Activated CD4-positive, alpha-beta T cell treated with anti-CD3 and anti-CD28 coated beads, Interleukin-2, Interleukin-4, amounts not matched to agents 100 ng/mL and 50 ng/mL, durations not matched to agents 16 hours and 8 hours (primary cell): ENCODE measurements at regions not wholly inside any gene's neighbourhood (a gene's known extent, or its start where the extent isn't known, plus 50 kb on each side); places are given as distances from the start of the nearest gene placed in this dataset.

Experiments
- DNase-seq: peaks from one replicate; pipeline ENCODE4 v3.0.0-alpha.2; 2020; ENCODE audit warnings: low spot score

DNA sequence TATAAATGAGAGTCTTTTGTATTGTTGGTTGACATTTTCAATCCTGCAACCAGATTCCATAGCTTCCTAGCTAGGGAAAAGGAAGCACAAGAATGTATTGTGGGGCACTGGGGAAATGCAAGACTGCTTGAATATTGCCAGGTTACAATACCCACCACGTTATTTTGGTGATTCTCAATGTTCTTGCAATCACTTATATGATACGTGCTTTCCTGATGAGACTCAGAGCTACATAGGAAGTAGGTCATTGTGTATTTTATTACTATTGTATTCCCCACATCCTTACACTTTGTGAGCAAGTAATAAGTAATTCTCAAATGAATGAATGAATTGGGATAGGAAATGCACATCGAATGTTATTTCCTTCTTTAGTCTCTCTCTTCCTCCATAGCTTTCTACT, 217.1 kb upstream of the CD180 start:
- no peak for DNase-seq

DNA sequence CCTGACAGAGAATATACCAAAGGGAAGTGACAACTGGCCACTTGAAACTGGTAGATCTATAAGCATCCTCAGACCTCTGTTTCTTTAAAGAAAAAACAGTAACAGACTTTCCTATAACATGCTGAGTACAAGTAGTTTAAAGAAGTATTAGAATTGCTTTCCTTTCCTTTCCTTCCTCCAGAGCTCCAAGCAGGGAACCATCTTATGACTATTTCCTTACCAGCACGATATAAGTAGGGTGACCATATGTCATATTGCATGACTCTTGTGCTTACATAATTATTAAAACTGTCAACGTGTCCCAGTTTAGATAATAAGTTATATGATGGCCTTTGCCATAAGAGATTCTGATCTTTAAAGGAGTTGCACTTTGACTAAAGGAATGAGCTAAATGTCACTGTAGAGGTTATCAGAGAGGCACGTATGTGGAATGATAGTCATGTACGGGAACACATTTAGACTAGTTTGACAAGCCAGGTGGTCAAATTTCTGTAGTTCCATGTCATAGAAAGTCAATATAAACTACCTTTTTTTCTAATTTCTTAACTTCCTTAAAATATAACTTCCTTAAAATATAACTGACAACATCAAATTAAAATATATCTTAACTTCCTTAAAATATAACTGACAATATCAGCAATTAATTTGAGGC, 212.7 kb upstream of the CD180 start:
- DNase-seq = no peak

DNA sequence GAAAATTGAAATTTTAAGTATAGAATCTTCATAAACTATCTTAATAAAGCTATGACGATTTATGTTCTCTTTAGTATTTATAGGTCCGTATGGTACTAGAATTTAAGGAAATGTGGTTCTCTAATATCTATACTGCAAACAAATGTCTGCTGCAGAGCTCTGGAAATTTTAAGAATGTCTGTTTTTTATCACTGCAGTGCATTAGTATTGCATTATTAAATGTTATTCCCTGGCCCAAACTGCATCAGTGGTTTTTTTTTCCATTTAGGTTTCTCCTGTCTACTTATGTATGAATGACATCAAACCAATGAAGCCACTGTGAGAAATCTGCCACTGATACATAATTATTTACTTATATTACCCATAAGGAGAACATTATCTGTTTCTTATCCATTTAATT, 211.4 kb upstream of the CD180 start:
- DNase-seq = no peak

DNA sequence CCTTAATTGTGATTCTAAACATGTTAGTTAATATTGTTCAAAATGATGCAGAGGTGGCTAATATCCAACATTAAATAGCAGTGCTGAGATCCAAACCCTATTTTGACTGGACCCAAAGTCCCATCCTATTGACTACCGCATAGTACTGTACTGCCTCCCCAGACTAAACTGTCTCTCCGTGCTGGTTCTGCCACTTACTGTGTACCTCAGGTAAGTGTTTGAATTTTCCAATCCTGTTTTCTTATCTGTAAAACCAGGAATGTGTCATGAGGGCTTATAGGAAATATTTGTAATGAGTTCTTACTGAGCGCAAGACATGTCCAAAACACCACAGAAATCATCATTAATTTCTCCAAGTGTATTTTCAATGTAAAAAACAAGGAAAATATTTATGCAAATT, 209.2 kb upstream of the CD180 start:
- no peak for DNase-seq

DNA sequence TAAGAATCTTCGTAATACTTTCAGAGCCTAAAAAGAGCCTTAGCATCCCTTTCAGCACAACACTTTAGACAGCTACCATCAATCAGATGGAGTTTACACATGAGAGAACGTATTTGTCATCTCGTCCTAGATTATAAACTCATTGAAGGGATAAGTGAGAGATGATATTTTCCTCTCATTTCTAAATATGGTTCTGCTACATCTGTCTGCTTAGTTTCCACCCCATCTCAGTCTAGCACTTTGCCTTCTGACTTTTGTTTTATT, 208.4 kb upstream of the CD180 start:
- DNase-seq = no peak

DNA sequence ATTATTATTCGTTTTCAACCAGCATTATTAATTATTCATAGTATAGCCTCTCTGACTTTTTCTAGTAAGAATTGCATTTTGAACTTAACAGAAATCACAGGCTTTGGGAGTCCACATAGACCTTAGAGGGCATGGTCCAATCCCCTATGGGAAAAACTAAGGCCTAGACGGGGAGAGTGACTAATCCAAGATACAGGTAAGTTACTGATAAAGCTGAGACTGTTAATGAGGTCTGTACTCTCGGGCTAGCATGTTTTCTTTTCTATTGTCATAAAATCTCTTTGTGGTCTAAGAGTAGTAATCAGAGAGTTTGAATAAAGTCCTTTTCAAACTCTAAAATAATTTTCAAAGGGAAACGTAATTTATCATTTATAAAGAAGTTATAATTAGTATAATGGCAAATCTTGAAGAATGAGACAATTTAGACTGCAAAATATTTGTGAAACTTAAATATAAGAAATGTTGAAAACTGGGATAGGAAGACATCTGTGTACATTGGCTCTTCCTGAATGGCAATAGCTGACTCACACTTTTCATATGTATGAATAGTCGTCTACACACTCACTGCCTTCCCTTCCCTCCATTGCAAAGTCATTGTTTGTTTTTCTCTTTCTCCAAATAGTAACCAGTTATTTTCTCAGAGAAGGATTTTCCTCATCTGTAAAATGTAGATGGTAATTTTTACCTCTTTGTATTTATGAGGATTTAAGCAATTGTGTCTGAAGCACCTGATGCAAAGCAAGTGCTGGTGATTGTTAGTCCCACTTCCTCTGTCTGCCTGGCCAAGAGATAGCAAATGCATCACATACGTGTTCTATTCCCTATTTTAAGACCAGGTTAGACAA, 207.9 kb upstream of the CD180 start:
- no peak for DNase-seq

DNA sequence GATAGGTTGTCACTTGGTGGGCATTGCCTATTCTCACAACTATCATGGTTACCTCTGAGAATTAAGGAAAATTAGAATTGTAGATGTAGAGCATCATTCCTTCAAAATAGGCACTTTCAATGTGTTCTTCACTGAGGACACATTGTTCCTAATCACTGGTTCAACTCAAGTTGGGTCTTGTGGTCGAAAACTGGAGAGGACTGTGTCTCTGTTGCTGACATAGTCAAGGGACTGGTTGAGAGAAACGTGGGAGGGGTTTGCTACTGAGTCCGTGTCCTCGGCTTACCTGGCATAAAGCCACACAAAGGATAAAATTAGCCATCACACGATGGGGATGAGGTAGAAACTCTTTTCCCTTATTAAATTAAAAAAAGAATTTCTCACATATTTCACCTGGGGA, 205.9 kb upstream of the CD180 start:
- no peak for DNase-seq

DNA sequence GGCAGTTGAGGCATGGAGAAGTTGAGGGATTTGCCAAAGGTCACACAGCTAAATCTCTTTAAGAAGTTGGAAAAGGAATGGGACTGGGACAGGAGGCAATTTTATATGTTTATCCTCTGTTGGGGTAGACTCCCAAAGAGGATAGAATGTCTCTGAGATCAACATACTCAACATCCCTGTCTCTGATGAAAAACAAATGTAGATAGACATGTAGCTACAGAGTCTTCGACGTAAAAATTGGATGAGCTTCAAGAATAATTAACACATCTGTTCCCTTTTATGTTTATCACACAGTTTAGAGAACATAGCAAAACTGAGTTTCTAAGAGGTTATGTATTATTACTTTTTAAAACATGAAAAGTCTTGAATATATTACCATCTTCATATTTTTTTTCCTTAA, 204.6 kb upstream of the CD180 start:
- no peak for DNase-seq

DNA sequence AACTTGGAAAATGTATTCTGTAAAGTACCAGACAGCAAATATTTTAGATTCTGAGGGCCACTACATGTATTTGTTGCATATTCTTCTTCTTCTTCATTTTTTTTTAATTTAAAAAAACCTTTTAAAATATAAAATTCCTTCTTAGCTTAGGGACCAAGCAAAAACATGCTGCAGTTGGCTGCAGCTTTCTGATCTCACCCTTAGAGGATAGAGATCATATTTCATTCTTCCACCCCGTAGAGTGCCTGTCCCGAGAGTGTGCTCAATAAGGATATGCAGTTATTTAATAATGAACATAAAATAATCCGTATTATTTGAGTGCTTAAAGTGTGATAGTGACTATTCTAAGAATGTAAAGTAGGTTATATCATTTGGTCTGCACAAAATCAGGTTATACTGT, 204.2 kb upstream of the CD180 start:
- DNase-seq = no peak

DNA sequence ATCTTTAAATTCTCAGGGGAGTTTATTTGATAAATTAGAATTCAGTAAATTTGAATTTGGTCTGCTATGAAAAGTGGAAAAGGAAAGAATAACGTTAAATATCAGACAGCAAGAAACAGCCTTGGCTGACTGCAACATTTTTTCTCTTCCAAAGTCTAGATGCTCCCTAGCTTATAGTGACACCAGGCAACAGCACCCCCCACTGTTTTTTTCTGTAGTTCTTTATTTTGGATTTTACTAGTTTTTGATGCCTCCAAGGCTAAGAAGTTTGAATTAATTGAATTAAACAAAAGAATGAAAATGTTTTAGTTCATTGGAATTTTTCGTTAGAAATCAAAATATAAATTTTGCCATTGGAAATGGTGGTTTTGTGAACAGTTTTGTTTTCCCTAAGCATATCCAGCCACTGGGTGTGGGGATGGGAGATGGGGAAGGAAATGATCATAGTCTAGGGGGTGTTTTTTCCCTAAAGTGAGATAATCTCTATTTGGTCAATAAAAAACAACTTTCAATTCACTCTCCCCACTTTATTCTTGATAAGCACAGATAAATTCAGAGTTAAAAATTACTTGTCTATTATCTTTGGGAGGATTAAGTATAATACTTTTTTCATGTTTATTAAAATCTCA, 199.3 kb upstream of the CD180 start:
- no peak for DNase-seq

DNA sequence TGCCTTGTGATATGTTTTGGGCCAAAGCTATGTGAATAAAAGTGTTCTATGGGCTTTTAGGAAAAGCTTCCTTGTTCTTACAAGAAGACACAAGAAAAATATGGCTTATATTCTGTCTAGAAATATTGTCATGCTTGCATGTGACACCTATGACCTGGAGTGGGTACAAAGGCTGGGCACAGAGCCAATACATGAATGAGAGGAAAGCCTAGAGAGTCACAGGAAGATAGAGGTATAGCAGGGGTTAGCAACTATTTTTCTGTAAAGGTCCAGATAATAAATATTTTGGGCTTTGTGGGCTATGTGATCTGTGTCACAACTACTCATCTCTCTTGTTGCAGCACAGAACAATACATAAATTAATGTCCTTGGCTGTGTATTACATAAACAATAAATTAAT, 196.6 kb upstream of the CD180 start:
- DNase-seq = no peak

DNA sequence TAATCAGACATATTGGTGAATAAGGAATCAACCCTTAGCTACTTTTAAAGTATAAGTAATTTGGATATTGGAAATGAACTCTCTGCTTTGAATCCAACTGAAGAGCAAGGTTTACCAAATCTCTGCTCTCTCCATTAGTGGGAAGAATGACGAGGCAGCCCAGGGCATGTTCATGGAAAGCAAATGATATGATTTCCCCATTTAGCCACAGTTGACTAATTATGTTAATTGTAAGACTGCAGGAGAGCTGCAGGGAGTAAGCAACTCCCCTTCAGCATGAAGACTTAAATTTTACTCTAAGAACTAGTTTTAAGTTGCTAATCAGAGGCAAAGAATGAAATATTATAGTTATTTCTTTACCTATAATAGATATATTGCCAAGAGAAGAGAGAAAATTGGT, 194.3 kb upstream of the CD180 start:
- no peak for DNase-seq

DNA sequence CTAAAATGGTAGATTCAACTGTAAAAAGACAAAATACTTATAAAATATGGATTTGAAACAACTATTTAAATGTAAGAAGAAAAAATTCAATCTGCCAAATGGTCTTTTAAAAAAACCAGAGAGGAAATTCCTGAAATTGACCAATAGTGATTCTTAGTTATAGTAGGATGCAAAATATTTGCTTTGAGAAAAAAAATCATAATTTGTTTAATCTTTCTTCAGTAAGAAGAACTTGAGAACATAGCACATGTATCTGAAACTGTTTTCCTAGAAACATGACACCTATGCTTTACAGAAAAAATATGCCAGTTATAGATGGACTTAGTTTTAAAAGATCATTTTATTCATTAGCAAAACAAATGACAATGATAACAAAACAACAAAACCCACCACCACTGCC, 186.9 kb upstream of the CD180 start:
- no peak for DNase-seq

DNA sequence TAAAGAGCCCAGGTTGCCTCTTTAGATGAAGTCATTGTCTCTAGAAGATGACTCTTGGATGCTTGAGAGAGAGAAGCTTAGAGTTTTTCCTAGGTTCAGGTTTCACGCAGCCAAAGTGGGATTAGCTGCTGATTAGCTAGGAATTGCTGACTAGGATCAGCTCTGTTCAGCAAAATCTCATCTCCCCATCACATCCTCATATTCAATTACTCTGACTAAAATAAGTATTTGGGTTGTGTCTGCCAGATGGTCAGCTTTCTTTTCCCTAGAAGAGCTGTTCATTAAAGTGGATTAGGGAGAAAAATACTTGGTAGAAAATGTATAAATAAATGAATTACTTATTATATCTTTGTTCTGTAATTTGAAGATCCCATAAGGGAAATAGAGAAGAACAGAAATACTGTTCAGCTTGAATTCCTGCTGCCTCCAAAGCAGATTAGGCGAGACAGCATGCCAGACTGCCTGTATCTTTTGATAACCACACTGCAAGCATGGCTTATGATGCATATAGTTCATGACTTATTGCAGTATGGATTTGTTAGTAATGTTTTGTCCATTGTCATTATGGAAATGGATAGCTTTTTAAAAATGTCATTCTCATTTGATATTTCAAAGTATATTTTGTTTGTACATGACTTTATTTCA, 184.8 kb upstream of the CD180 start:
- no peak for DNase-seq

DNA sequence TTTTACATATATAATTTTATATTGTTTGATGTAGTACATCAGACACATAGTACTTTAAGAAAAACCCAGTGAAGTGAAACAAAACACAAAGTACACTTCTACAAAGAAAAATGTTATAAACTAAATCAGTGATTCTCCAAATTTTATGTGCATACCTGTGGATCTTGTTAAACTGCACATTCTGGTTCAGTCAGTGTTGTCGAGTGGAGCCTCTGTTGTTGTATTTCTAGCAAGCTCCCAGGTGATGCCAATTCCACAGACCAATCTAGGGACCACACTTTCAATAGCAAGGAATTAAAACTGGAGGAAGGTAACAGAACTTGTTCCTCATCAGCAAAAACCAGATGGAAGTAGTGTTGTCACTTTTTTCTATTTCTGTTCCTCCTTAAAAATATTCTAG, 183.8 kb upstream of the CD180 start:
- DNase-seq = no peak

DNA sequence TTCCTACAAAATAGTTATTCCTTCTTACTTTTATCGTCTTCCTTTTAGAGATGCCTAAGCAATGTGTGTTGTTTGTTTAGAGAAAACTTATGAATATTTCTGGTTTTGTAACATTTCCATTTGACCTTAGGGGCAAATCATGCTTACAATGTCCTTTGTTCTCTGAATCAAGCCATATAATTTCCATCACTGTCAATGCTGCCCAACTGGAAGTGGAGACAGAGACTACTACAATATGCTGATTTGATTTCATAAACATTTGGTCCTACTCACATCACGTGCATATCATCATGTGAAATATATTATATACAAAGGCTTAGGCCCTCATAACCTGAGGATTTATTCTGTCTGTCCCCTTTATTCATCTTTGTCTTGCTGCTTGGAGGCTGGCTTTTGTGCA, 183.2 kb upstream of the CD180 start:
- DNase-seq = no peak

DNA sequence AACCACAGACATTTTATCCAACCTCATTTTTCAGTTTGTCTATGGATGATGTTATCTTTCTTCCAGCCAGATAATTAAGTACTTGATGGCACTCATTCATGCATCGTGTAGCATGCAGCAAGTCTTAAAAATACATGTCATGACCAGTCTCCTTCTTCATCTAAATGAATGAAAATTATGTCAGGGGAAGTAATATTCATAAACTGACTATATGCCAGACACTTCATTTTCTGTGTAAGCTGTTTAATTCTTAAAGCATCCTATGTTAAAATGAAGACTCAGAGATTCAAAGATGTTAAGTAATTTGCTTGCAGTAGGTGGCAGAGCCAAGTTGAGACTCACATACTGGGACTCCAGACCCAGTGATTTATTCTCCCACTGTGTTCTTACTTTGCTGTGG, 181.7 kb upstream of the CD180 start:
- no peak for DNase-seq

DNA sequence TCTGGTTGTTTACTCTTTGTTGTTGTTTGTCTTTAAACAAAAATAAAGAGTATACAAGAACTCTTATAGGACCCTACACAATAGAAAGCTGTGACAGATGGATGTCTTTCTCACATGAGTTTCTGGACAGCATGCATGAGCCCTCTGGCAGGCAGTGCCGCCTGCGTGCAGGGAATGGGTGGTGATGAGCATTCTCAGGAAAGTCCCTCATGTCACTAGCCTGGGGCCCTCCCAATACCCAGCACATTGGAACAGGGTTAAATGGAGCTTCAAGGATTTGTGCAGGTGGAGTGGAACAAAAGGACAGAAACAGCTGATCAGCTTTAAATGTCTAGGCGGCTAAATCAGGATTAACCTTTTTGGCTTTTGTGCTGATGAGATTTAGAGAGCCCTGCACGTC, 181.0 kb upstream of the CD180 start:
- no peak for DNase-seq

DNA sequence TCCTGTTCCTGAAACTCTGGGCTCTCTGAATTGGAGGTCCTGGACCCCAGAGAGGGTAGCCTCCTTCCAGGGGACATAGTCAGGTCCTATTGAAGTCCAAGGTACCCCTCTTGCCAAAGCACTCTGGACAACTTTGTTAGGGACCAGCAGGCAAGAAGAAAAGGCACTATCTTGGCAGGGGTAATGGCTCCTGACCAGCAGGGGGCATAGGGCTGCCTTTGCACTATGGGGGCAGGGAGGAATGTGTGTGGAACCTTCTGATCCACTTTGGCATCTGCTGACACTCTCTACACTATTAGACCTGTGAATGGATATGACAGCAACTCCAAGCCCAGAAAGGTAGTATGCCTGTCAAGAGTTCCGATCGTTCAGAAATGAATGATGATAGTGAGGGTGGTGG, 179.0 kb upstream of the CD180 start:
- peak; percentile 2 for DNase-seq

DNA sequence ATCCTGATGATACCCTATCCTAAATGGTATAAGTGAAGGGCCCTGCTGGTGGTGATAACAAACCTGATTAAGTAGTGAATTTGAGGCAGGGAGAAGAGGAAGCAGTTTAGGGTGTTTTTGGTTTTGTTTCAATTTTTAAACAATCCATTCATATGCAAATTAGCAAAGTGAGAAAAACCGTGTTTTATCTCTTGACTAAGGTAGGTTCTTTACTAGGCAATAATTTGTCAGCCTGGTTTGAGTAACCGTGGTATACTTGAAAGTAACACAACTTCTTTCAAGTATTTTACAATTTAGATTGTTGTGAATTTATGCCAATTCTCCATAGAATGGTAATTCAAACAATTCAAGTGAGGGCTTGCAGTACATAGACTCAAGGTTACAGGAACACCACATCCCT, 177.8 kb upstream of the CD180 start:
- no peak for DNase-seq

DNA sequence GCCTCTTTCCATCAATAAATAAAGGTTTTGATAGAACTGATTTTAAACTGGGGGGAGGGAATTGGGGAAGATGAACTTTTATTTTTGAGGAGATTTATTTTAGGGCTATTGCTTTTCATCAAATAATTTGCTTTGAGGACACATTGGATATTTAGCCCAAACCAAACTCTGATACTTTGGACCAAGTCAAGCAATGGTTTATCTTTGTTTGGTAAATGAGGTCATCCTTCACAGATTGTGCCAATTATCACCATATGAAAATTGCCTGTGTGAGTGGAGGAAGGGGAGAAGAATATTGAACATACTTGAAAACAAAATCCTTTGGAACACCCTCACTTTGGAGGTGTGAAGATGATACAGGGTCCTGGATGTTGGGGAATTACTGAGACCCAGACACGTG, 176.9 kb upstream of the CD180 start:
- DNase-seq = no peak

DNA sequence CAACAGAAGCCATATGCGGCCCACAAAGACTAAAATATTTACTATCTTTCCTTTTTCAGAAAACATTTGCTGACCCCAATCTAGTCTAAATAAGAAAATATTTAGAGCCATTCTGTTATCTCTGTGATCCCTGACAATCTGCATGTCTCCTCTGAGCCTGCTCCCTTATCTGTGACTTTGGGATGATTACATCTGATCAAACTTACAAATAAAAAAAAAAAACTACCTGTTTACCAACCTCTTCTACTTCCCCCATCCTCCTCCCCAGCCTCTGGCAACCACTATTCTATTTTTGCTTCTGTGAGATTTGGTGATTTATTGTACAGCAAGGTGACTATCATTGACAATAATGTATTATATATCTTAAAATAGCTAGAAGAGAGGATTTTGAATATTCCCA, 176.3 kb upstream of the CD180 start:
- no peak for DNase-seq

DNA sequence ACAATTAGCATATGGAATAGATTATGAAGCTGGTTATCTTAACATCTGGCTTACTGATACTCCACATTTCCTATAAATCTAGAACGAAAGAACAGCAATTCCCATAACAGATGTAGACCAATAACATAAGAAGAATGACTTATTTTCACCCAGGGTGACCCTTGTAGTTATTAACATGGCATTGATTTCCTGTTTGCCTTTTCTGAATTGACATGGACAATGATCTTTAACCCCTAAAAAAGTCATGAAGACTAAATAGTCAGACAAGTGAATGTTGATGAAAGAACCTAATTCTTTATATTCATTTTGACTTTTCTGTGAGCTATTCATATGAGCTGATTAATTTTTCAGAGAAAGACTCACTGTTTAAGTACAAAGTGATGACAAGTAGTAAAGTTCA, 175.3 kb upstream of the CD180 start:
- DNase-seq = no peak
